ENCODE measurements at regions not wholly inside any gene's neighbourhood (a gene's known extent, or its start where the extent isn't known, plus 50 kb on each side); places are given as distances from the start of the nearest gene placed in this dataset.

DNA sequence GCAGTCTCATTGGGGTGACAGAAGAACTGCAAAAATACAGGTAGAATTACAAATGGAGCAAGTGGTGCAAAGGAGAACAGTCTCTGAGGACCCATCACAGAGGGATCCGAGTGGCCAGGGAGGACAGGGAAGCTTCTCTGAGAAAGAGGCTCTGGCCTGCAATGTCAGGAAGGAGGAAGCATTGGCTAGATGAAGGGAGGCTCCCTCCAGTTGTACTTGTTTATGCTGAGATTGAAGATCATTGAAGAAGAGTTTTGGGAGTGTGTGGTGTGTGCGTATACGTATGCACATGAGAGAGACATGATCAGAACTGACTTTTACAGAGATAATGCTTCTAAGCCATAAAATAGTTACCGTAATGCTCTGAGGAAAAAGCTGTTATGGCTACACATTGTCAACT is 274.7 kb upstream of the FZD8 start:
- Histone ChIP-seq H3K4me2 (ENCODE audit: low read depth, low read length, poor library complexity, severe bottlenecking) (no peak overlapping the region), H3F3A (ENCODE audit: low read depth) (no peaks in the 10 kb centered on the region), H3K9me3 (ENCODE audit: insufficient read depth, low read depth, low read length) (no peaks in the 10 kb centered on the region), H3K27me3 (ENCODE audit: insufficient read depth, low read length, poor library complexity, severe bottlenecking) (no peaks in the 10 kb centered on the region), H3K36me3 (ENCODE audit: insufficient read depth, low read length) (no peaks in the 10 kb centered on the region), H4K20me1 (ENCODE audit: insufficient read depth, low read length, poor library complexity, severe bottlenecking) (no peaks in the 10 kb centered on the region), H2AFZ (ENCODE audit: low read length) (no peak overlapping the region), H3K79me2 (ENCODE audit: insufficient read depth, low read length) (no peaks in the 10 kb centered on the region), H3K4me1 (ENCODE audit: insufficient read depth, low read length, poor library complexity, severe bottlenecking) (no peaks in the 10 kb centered on the region), H3K4me3 (ENCODE audit: low read length, poor library complexity, severe bottlenecking) (no peak overlapping the region), H3K9me2 (replicated peaks; ENCODE audit: low read depth, low read length) (no peaks in the 10 kb centered on the region), H3K9ac (ENCODE audit: low read depth, low read length, poor library complexity, severe bottlenecking) (no peak overlapping the region)
- TF ChIP-seq, protein P1, sequence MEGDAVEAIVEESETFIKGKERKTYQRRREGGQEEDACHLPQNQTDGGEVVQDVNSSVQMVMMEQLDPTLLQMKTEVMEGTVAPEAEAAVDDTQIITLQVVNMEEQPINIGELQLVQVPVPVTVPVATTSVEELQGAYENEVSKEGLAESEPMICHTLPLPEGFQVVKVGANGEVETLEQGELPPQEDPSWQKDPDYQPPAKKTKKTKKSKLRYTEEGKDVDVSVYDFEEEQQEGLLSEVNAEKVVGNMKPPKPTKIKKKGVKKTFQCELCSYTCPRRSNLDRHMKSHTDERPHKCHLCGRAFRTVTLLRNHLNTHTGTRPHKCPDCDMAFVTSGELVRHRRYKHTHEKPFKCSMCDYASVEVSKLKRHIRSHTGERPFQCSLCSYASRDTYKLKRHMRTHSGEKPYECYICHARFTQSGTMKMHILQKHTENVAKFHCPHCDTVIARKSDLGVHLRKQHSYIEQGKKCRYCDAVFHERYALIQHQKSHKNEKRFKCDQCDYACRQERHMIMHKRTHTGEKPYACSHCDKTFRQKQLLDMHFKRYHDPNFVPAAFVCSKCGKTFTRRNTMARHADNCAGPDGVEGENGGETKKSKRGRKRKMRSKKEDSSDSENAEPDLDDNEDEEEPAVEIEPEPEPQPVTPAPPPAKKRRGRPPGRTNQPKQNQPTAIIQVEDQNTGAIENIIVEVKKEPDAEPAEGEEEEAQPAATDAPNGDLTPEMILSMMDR (conservative IDR thresholded peaks at IDR 0.05; ENCODE audit: low read length) = no peak
- no peak for TF ChIP-seq EZH2phosphoT487 (IDR thresholded peaks at IDR 0.05; ENCODE audit: borderline replicate concordance)

DNA sequence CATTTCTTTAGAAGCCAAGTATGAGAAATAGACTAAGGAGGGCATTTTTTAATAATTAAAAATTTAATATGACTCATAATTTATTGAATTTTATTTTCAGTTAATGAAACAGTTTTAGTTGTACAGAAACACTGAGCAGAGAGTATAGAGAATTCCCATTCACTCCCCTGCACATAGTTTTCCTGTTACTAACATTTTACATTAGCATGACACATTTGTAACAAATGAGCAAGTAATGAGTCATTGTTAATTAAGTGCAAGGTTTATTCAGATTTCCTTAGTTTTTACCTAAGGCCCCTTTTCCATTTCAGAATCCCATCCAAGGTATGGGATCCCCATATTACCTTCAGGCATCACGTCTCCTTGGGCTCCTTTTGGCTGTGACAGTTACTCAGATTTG is 271.5 kb upstream of the FZD8 start:
- Histone ChIP-seq H3K9me2 (replicated peaks; ENCODE audit: low read depth, low read length) (no peaks in the 10 kb centered on the region), H4K20me1 (ENCODE audit: insufficient read depth, low read length, poor library complexity, severe bottlenecking) (no peaks in the 10 kb centered on the region), H3K9ac (ENCODE audit: low read depth, low read length, poor library complexity, severe bottlenecking) (no peak overlapping the region), H3K36me3 (ENCODE audit: insufficient read depth, low read length) (no peaks in the 10 kb centered on the region), H3K9me3 (ENCODE audit: insufficient read depth, low read depth, low read length) (no peaks in the 10 kb centered on the region), H3K27me3 (ENCODE audit: insufficient read depth, low read length, poor library complexity, severe bottlenecking) (no peaks in the 10 kb centered on the region), H2AFZ (ENCODE audit: low read length) (no peak overlapping the region), H3F3A (ENCODE audit: low read depth) (no peaks in the 10 kb centered on the region), H3K4me1 (ENCODE audit: insufficient read depth, low read length, poor library complexity, severe bottlenecking) (no peaks in the 10 kb centered on the region), H3K4me3 (ENCODE audit: low read length, poor library complexity, severe bottlenecking) (no peak overlapping the region), H3K79me2 (ENCODE audit: insufficient read depth, low read length) (no peaks in the 10 kb centered on the region), H3K4me2 (ENCODE audit: low read depth, low read length, poor library complexity, severe bottlenecking) (no peak overlapping the region)
- TF ChIP-seq, protein P1 (conservative IDR thresholded peaks at IDR 0.05; ENCODE audit: low read length) = no peak
- no peak for TF ChIP-seq EZH2phosphoT487 (IDR thresholded peaks at IDR 0.05; ENCODE audit: borderline replicate concordance)

DNA sequence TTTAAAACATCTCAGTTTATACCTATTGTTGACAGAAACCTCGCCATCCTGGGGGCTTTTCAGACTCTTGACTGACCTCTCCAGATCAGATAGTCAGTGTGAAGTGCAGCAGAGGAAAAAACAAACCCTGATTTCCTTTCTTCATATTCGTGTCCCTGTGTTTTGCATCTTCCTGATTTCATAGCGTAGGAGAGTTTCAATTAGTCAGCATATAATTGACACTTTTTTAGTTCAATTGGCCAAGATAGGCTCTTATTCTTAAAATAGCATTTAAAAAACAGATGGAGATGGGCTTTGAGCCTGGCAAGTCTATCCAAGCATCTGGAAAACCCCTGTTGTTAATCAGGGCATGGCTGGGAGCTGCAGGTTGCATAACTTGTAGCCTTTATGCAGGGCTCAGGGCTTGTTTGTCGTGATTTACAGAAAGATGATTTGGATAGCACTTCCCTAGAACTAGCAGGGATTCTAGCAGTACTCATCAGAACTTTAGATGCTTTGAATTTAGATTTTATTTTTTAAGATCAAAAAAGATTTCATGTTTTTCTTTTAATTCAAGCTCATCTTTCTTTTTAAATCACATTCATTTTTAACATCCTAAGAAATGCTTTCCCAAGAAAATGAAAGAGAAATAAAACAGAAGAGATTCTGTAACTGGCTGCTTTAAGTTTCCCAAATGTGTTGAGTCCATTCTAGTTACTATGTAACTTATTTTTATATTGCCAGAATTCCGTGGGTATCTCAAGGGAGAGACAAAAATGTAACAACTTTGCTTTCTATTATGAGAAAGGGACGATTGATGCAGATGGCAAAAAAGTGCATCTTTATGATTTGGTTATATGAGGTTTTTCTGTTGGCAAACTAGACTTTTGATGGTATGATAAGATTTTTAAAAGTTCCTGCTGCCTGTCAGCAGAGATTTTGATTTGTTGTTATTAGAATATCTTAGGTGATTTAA is 270.8 kb upstream of the FZD8 start:
- H3K9ac ChIP-seq (ENCODE audit: low read depth, low read length, poor library complexity, severe bottlenecking) = no peak overlapping the region
- TF ChIP-seq, protein P1 (conservative IDR thresholded peaks at IDR 0.05; ENCODE audit: low read length) = no peak
- no peak for TF ChIP-seq EZH2phosphoT487 (IDR thresholded peaks at IDR 0.05; ENCODE audit: borderline replicate concordance)
- H3K9me3 ChIP-seq (ENCODE audit: insufficient read depth, low read depth, low read length) = no peaks in the 10 kb centered on the region
- no peaks in the 10 kb centered on the region for H3K9me2 ChIP-seq (replicated peaks; ENCODE audit: low read depth, low read length)
- H3K27me3 ChIP-seq (ENCODE audit: insufficient read depth, low read length, poor library complexity, severe bottlenecking) = no peaks in the 10 kb centered on the region
- no peak overlapping the region for H3K4me2 ChIP-seq (ENCODE audit: low read depth, low read length, poor library complexity, severe bottlenecking)
- H3K36me3 ChIP-seq (ENCODE audit: insufficient read depth, low read length) = no peaks in the 10 kb centered on the region
- H3F3A ChIP-seq (ENCODE audit: low read depth) = no peaks in the 10 kb centered on the region
- H3K4me1 ChIP-seq (ENCODE audit: insufficient read depth, low read length, poor library complexity, severe bottlenecking) = no peaks in the 10 kb centered on the region
- no peak overlapping the region for H2AFZ ChIP-seq (ENCODE audit: low read length)
- no peaks in the 10 kb centered on the region for H4K20me1 ChIP-seq (ENCODE audit: insufficient read depth, low read length, poor library complexity, severe bottlenecking)
- no peaks in the 10 kb centered on the region for H3K79me2 ChIP-seq (ENCODE audit: insufficient read depth, low read length)
- no peak overlapping the region for H3K4me3 ChIP-seq (ENCODE audit: low read length, poor library complexity, severe bottlenecking)

All from Loucy (cell line).